Body of pancreas (tissue), 4 donors: ENCODE measurements at regions not wholly inside any gene's neighbourhood (a gene's known extent, or its start where the extent isn't known, plus 50 kb on each side); places are given as distances from the start of the nearest gene placed in this dataset.

Experiments
- ATAC-seq: fragments of 150-250 bp; one replicate; pipeline ENCODE4 v1.9.1; 2016
- DNase-seq, 4 donors: peaks; one replicate each; pipeline ENCODE4 v3.0.0-alpha.2; 2019
- H3K27ac ChIP-seq, 4 donors: fragments of 200-600 bp; sonication (generic); 1 replicate in 3 of 4; 2 replicates in 1 of 4; pipeline versions ENCODE4 v1.5.1 to v1.6.1; 2016 to 2019; ENCODE audit warnings: mild to moderate bottlenecking in 1 of 4, mixed read lengths in 1 of 4, moderate library complexity in 1 of 4
- H3K27me3 ChIP-seq, 2 donors: fragments of 200-600 bp; sonication (generic); one replicate each; pipeline ENCODE4 v1.6.0; 2016; ENCODE audit warnings: mild to moderate bottlenecking in 1 of 2
- H3K36me3 ChIP-seq, 2 donors: fragments of 200-600 bp; sonication (generic); replicated peaks in 1 of 2; 2 replicates each; pipeline ENCODE4 v1.5.1; 2016; ENCODE audit warnings: low read depth in 2 of 2; ENCODE audit not compliant: insufficient read depth in 1 of 2
- H3K4me1 ChIP-seq: fragments of 200-600 bp; sonication (generic); one replicate; pipeline ENCODE4 v1.6.0; 2016
- H3K4me3 ChIP-seq, 2 donors: fragments of 200-600 bp; sonication (generic); 1 replicate in 1 of 2; 2 replicates in 1 of 2; pipeline ENCODE4 v1.5.1; 2016 to 2019
- H3K9me3 ChIP-seq, 3 donors: fragments of 200-600 bp; sonication (generic); 1 replicate in 2 of 3; 2 replicates in 1 of 3; pipeline ENCODE4 v1.5.1; 2016
- POLR2A ChIP-seq, 3 donors: fragments of 450-650 bp; IDR thresholded peaks; one replicate each; pipeline ENCODE4 v1.6.1; 2016; ENCODE audit warnings: antibody characterized with exemption in 3 of 3, mild to moderate bottlenecking in 2 of 3
- WGBS, 2 donors: methylation state at CpG; one replicate each; pipeline ENCODE4 v1.1.5; 2017; 5-methylcytosine and 5-hydroxymethylcytosine counted together
- intact Hi-C: fragments of 100-400 bp; cut with DNase I; formaldehyde crosslinking; loops from one replicate; pipeline ENCODE4 v1.15.1; 2023
- TF ChIP-seq, protein P1 (sequence below), 7 experiments: fragments of 450-650 bp in 4 of 7; fragments of 200-600 bp in 3 of 7; sonication (generic) in 3 of 7; IDR thresholded peaks; one replicate each; pipeline ENCODE4 v1.5.1; 2016 to 2019; ENCODE audit warnings: antibody characterized with exemption in 7 of 7

DNA sequence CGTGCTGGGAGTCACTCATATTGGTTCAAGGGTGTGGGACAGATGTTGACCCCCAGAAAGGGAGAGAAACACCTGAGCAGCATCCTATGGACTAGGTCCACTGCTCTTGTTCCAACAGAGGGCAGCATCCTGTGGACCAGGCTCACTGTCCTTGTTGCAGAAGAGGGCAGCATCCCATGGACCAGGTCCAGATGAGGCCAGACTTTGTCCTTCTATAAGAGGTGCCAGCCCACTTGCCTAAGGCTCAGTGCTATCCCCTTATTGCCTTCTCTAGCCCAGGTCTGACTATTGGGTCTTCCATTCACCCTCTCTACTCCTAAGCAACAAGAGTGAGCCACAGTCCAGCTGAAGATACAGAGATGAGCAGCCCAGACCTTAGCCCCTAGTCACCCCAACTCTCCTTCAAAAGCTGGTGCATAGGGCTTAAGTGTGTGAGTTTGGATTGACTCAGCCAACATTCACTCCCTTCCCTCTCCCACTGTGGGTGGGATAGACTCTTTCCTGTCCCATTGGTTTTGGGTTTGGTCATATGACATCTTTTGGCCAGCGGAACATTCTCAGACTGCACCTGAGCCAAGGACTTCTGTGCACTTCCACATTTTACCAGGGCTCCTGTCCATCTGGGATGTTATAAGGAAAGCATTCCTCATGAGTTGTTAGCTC is 132.4 kb upstream of the GPC1 start:
- ATAC-seq (no peak), DNase-seq (no peak)
- Histone ChIP-seq H3K4me1 (no peaks in the 10 kb centered on the region), H3K27ac (no peak overlapping the region), H3K27me3 (no peaks in the 10 kb centered on the region), H3K4me3 (no peak overlapping the region), H3K36me3 (no peaks in the 10 kb centered on the region), H3K9me3 (no peaks in the 10 kb centered on the region)
- TF ChIP-seq POLR2A (IDR thresholded peaks at IDR 0.05) = no peak
- TF ChIP-seq, protein P1, sequence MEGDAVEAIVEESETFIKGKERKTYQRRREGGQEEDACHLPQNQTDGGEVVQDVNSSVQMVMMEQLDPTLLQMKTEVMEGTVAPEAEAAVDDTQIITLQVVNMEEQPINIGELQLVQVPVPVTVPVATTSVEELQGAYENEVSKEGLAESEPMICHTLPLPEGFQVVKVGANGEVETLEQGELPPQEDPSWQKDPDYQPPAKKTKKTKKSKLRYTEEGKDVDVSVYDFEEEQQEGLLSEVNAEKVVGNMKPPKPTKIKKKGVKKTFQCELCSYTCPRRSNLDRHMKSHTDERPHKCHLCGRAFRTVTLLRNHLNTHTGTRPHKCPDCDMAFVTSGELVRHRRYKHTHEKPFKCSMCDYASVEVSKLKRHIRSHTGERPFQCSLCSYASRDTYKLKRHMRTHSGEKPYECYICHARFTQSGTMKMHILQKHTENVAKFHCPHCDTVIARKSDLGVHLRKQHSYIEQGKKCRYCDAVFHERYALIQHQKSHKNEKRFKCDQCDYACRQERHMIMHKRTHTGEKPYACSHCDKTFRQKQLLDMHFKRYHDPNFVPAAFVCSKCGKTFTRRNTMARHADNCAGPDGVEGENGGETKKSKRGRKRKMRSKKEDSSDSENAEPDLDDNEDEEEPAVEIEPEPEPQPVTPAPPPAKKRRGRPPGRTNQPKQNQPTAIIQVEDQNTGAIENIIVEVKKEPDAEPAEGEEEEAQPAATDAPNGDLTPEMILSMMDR (IDR thresholded peaks at IDR 0.05) = no peak
- WGBS, 2 donors = 100% methylated on average over 1 of the region's 2 CpGs
- intact Hi-C loops = no loop called here

DNA sequence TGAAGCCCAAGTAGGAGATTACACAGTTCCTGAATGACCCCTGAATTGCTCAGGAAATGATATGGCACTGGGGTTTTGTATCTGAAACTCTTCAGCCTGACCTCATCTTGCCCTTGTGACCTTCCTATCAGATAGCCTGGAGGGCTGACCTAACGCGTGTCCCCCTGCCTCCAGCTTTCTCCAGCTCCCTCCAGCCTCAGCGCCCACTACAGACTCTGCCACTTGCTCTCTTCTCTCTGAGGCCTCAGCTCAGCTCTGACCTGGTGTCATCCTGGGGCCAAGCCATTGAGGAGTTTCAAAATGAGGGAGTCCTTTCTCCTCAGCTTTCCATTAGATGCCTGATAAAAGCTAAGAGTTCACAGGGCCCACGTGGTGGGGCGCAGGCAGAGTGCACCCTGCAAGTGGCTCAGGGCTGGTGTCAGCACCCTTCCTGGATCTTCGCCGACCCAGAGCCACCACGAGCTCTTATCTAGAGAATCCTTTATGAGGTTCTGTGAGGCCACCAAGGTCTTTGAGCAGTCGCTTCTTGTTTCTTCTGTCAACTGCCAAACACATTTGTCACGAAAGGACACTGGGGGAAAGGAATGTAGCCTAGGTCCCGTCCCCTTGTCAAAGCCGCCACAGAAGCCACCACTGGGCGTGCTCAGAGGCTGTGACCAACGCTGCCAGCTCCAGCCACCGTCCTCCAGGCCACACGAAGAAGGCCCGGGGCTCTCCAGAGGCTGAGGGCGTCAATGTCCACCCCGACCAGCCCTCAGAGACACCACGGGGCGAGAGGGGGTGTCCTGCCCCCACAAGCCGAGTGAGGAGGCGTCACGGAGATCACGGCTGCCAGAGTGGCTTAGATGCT is 131.3 kb upstream of the GPC1 start:
- intact Hi-C loops = no loop called here
- no peaks in the 10 kb centered on the region for H3K9me3 ChIP-seq
- H3K4me3 ChIP-seq = no peak overlapping the region
- WGBS, 2 donors = 78 to 87% methylated on average over 14 to 25 of the region's 25 CpGs
- no peaks in the 10 kb centered on the region for H3K27me3 ChIP-seq
- ATAC-seq (no peak), DNase-seq (no peak)
- TF ChIP-seq, protein P1 (IDR thresholded peaks at IDR 0.05) = no peak
- no peak for TF ChIP-seq POLR2A (IDR thresholded peaks at IDR 0.05)
- no peaks in the 10 kb centered on the region for H3K4me1 ChIP-seq
- H3K36me3 ChIP-seq = no peaks in the 10 kb centered on the region
- H3K27ac ChIP-seq = no peak overlapping the region

DNA sequence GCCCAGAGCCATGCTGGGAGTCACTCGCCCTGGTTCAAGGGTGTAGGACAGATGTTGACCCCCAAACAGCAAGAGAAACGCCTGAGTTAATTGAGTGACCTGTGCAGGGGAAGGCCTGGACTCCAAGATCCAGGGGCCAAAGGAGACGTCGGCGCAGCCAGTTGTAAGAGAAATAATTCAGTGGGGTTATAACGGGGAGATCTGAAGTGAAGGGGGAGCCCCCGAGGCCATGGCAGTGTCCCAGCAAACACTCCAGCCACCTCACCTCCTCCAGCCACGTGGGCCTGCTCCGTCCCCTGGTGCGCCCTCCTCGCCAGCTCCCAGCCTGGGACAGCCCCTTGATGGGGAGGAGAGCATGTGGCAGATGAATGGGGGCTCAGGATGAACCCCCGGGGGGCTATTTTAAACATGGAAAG is 130.7 kb upstream of the GPC1 start:
- TF ChIP-seq, protein P1 (IDR thresholded peaks at IDR 0.05) = no peak
- TF ChIP-seq POLR2A (IDR thresholded peaks at IDR 0.05) = no peak
- Histone ChIP-seq H3K9me3 (no peaks in the 10 kb centered on the region), H3K27me3 (no peaks in the 10 kb centered on the region), H3K4me3 (no peak overlapping the region), H3K27ac (no peak overlapping the region), H3K36me3 (no peaks in the 10 kb centered on the region), H3K4me1 (no peaks in the 10 kb centered on the region)
- intact Hi-C loops = no loop called here
- ATAC-seq = no peak
- WGBS, 2 donors = 75 to 79% methylated on average over 11 to 12 of the region's 12 CpGs
- peak in 1 of 4 donors; percentile 8 for DNase-seq

DNA sequence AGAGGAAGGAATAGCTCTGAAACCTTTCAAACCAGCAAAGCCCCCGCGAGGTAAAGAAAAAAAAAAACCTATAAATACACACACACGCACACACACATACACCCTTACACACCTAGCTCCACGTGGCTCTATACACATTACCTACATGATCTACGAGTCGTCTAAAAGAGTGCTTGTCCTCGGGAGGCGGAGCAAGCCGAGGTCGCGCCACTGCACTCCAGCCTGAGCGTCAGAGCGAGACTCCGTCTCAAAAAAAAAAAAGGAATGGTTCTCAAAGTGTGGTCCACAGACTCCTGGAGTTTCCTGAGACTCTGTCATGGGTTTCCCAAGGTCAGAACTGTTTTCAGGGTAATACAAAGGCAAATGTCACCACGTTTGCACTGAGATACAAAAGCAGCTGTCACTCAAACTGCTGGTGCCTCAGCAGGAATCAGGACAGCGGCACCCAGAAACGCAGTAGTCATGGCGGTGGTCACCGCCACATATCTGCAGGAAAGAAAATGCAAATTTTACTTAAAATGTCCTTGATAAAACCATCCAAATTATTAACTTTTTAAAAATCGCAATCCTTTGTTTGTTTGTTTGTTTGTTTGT is 130.0 kb upstream of the GPC1 start:
- intact Hi-C loops = no loop called here
- ATAC-seq = no peak

More for the DNA sequence above, 130.0 kb upstream of the GPC1 start:
- no peaks in the 10 kb centered on the region for H3K9me3 ChIP-seq
- H3K36me3 ChIP-seq = no peaks in the 10 kb centered on the region
- H3K27ac ChIP-seq = no peak overlapping the region
- no peak for DNase-seq
- H3K4me3 ChIP-seq = no peak overlapping the region
- no peaks in the 10 kb centered on the region for H3K4me1 ChIP-seq
- H3K27me3 ChIP-seq = no peaks in the 10 kb centered on the region
- no peak for TF ChIP-seq POLR2A (IDR thresholded peaks at IDR 0.05)
- TF ChIP-seq, protein P1 (IDR thresholded peaks at IDR 0.05) = no peak
- WGBS, 2 donors = 54 to 64% methylated on average over 20 of the region's 20 CpGs
